ENCODE measurements at regions not wholly inside any gene's neighbourhood (a gene's known extent, or its start where the extent isn't known, plus 50 kb on each side); places are given as distances from the start of the nearest gene placed in this dataset.

DNA sequence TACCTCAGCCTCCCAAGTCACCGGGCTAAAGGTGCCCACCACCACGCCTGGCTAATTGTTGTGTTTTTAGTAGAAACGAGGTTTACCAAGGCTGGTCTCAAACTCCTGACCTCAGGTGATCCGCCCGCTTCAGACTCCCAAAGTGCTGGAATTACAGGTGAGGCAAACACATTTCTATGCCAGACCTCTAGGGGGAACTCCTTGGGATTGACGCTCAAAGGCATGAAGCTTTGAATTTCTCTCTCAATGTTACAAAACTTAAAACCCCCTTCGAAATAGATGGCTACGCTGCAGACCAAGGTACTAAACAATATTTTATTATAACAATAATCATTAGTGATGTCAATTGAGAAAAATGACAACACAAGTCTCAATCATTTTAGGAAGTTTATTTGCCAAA, 330.0 kb downstream of the SETD4 start:
- Histone ChIP-seq H3K4me1 (no peaks in the 10 kb centered on the region), H3K4me2 (no peak overlapping the region), H3K4me3 (no peak overlapping the region), H3K9me3 (no peaks in the 10 kb centered on the region), H3K27ac (no peak overlapping the region)
- POLR2A ChIA-PET: no interaction called here
- FAIRE-seq (no peak), DNase-seq (ENCODE audit: low read depth in 1 of 2, low spot score in 1 of 2) (no peak), ATAC-seq (no peak)
- TF ChIP-seq PHF8 (IDR thresholded peaks at IDR 0.05; ENCODE audit: borderline replicate concordance, low read depth): no peak
- TF ChIP-seq CEBPB (IDR thresholded peaks at IDR 0.05): no peak
- TF ChIP-seq ZNF302 (CRISPR knock-in tag; IDR thresholded peaks at IDR 0.05): no peak
- TF ChIP-seq ZSCAN20 (CRISPR knock-in tag; IDR thresholded peaks at IDR 0.05): no peak
- TF ChIP-seq, protein P1, sequence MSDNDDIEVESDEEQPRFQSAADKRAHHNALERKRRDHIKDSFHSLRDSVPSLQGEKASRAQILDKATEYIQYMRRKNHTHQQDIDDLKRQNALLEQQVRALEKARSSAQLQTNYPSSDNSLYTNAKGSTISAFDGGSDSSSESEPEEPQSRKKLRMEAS (IDR thresholded peaks at IDR 0.05): no peak
- TF ChIP-seq, protein P2, sequence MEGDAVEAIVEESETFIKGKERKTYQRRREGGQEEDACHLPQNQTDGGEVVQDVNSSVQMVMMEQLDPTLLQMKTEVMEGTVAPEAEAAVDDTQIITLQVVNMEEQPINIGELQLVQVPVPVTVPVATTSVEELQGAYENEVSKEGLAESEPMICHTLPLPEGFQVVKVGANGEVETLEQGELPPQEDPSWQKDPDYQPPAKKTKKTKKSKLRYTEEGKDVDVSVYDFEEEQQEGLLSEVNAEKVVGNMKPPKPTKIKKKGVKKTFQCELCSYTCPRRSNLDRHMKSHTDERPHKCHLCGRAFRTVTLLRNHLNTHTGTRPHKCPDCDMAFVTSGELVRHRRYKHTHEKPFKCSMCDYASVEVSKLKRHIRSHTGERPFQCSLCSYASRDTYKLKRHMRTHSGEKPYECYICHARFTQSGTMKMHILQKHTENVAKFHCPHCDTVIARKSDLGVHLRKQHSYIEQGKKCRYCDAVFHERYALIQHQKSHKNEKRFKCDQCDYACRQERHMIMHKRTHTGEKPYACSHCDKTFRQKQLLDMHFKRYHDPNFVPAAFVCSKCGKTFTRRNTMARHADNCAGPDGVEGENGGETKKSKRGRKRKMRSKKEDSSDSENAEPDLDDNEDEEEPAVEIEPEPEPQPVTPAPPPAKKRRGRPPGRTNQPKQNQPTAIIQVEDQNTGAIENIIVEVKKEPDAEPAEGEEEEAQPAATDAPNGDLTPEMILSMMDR (IDR thresholded peaks at IDR 0.05): no peak
- TF ChIP-seq GATA3 (IDR thresholded peaks at IDR 0.05; ENCODE audit: borderline replicate concordance): no peak
- TF ChIP-seq, protein P3, sequence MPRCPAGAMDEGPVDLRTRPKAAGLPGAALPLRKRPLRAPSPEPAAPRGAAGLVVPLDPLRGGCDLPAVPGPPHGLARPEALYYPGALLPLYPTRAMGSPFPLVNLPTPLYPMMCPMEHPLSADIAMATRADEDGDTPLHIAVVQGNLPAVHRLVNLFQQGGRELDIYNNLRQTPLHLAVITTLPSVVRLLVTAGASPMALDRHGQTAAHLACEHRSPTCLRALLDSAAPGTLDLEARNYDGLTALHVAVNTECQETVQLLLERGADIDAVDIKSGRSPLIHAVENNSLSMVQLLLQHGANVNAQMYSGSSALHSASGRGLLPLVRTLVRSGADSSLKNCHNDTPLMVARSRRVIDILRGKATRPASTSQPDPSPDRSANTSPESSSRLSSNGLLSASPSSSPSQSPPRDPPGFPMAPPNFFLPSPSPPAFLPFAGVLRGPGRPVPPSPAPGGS (IDR thresholded peaks at IDR 0.05): no peak
- CTCF ChIA-PET: interaction anchor here (1.5 kb wide), 1 partner anchor 8 kb away, joined by 4 read pairs; no protein-coding TSS in a partner anchor
- WGBS (ENCODE audit: missing lambda C conversion rate): 30% methylated on average over 8 of the region's 8 CpGs

DNA sequence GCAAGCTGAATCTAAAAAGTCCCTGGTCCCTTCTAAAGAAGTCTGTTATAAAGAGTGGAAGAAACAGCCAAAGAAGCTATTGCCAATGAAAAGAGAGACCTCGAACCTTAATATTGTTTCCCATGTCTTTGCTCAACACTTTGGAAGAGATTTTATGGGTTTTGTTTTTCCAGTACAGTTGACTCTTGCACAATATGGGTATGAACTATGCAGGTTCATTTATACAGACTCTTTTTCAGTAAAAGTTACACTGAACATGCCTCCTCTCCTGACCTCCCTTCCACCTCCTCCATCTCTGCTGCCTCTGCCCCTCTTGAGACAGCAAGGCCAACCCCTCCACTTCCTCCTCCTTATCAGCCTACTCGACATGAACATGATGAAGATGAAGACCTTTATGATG, 332.5 kb downstream of the SETD4 start:
- no peak for DNase-seq (ENCODE audit: low read depth in 1 of 2, low spot score in 1 of 2)
- POLR2A ChIA-PET: no interaction called here
- Histone ChIP-seq H3K4me2 (no peak overlapping the region), H3K4me1 (no peaks in the 10 kb centered on the region), H3K27ac (no peak overlapping the region), H3K9me3 (no peaks in the 10 kb centered on the region), H3K4me3 (no peak overlapping the region)
- FAIRE-seq: no peak
- no peak for ATAC-seq
- 2% methylated on average over 2 of the region's 2 CpGs for WGBS (ENCODE audit: missing lambda C conversion rate)
- CTCF ChIA-PET: no interaction called here
- TF ChIP-seq SMC3 (IDR thresholded peaks at IDR 0.05) (no peak), RAD21 (conservative IDR thresholded peaks at IDR 0.05 in 1 of 2, IDR thresholded peaks at IDR 0.05 in 1 of 2) (no peak), GATA3 (IDR thresholded peaks at IDR 0.05; ENCODE audit: borderline replicate concordance) (no peak), HOXA7 (CRISPR knock-in tag; IDR thresholded peaks at IDR 0.05) (no peak)
- TF ChIP-seq, protein P4, sequence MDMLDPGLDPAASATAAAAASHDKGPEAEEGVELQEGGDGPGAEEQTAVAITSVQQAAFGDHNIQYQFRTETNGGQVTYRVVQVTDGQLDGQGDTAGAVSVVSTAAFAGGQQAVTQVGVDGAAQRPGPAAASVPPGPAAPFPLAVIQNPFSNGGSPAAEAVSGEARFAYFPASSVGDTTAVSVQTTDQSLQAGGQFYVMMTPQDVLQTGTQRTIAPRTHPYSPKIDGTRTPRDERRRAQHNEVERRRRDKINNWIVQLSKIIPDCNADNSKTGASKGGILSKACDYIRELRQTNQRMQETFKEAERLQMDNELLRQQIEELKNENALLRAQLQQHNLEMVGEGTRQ (IDR thresholded peaks at IDR 0.05): no peak
- TF ChIP-seq, protein P3 (IDR thresholded peaks at IDR 0.05): no peak
- TF ChIP-seq, protein P5, sequence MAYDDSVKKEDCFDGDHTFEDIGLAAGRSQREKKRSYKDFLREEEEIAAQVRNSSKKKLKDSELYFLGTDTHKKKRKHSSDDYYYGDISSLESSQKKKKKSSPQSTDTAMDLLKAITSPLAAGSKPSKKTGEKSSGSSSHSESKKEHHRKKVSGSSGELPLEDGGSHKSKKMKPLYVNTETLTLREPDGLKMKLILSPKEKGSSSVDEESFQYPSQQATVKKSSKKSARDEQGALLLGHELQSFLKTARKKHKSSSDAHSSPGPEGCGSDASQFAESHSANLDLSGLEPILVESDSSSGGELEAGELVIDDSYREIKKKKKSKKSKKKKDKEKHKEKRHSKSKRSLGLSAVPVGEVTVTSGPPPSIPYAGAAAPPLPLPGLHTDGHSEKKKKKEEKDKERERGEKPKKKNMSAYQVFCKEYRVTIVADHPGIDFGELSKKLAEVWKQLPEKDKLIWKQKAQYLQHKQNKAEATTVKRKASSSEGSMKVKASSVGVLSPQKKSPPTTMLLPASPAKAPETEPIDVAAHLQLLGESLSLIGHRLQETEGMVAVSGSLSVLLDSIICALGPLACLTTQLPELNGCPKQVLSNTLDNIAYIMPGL (CRISPR knock-in tag; IDR thresholded peaks at IDR 0.05; ENCODE audit: borderline replicate concordance): no peak

DNA sequence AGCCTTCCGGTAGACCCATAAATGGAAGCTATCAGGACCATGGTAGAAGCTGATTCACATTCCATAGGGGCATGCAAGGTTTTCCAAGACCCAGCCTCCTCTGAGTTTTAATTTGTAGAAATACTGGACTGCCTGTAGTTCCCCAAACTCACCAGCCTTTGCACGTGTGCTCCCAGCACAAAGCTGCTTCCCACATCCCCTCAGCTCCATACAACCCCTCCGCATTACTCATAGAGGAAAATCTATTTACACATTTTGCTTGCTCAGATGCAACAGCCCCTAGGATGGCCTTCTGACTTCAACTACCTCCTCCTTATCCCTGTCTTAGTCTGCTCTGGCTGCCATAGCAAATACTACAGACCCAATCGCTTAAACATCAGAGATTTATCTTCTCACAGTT, 336.2 kb downstream of the SETD4 start:
- FAIRE-seq: no peak
- ATAC-seq: no peak
- ChIA-PET POLR2A (no interaction called here), CTCF (no interaction called here)
- Histone ChIP-seq H3K4me2 (no peak overlapping the region), H3K4me1 (no peaks in the 10 kb centered on the region), H3K4me3 (no peak overlapping the region), H3K27ac (no peak overlapping the region), H3K9me3 (no peaks in the 10 kb centered on the region)
- 31% methylated on average over 4 of the region's 4 CpGs for WGBS (ENCODE audit: missing lambda C conversion rate)
- no peak for DNase-seq (ENCODE audit: low read depth in 1 of 2, low spot score in 1 of 2)
- TF ChIP-seq RARB (CRISPR knock-in tag; IDR thresholded peaks at IDR 0.05) (no peak), ZSCAN20 (CRISPR knock-in tag; IDR thresholded peaks at IDR 0.05) (no peak), ESRRA (IDR thresholded peaks at IDR 0.05; ENCODE audit: borderline replicate concordance, low read length) (no peak), FOSL2 (IDR thresholded peaks at IDR 0.05) (no peak), FOSL2 (CRISPR knock-in tag; IDR thresholded peaks at IDR 0.05) (no peak), HOXB5 (CRISPR knock-in tag; IDR thresholded peaks at IDR 0.05) (no peak), CBX8 (IDR thresholded peaks at IDR 0.05) (no peak), HOXB13 (CRISPR knock-in tag; IDR thresholded peaks at IDR 0.05; ENCODE audit: low read depth) (no peak), SREBF2 (IDR thresholded peaks at IDR 0.05) (no peak), NPAS2 (CRISPR knock-in tag; IDR thresholded peaks at IDR 0.05; ENCODE audit: borderline replicate concordance) (no peak), RAD21 (conservative IDR thresholded peaks at IDR 0.05 in 1 of 2, IDR thresholded peaks at IDR 0.05 in 1 of 2) (no peak), POLR2A (IDR thresholded peaks at IDR 0.05; ENCODE audit: low read length) (no peak), ZNF302 (CRISPR knock-in tag; IDR thresholded peaks at IDR 0.05) (no peak), CEBPB (IDR thresholded peaks at IDR 0.05) (no peak), BHLHE40 (IDR thresholded peaks at IDR 0.05; ENCODE audit: low read depth, low read length) (no peak)
- TF ChIP-seq, protein P6, sequence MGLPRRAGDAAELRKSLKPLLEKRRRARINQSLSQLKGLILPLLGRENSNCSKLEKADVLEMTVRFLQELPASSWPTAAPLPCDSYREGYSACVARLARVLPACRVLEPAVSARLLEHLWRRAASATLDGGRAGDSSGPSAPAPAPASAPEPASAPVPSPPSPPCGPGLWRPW (IDR thresholded peaks at IDR 0.05): no peak
- TF ChIP-seq, protein P4 (IDR thresholded peaks at IDR 0.05): no peak

Measured in A549 (cell line).